ENCODE measurements at regions not wholly inside any gene's neighbourhood (a gene's known extent, or its start where the extent isn't known, plus 50 kb on each side); places are given as distances from the start of the nearest gene placed in this dataset.

DNA sequence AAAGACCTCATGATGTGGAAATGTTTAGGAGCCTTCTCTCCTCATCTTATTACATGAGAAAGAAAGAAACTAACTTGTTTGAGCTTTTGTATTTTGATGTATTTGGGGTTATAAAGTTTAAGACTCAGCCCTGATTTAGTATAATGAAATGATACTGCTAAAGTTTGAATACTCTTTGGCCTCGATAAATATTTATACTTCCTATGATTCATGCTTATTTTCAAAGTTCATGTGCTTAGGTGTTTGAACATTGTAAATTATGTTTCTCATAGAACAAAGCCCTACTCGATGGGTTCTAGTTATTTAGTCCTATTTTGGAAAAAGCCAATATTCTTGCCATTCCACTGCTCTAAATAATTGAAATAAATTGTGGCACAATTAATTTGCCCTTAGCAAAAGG, 303.2 kb downstream of the ZWINT start:
- intact Hi-C loops (cut with micrococcal nuclease; ENCODE audit: unreplicated experiment): no loop called here
- no peaks in the 10 kb centered on the region for H3K79me2 ChIP-seq (ENCODE audit: low read depth)
- no peaks in the 10 kb centered on the region for H3K4me1 ChIP-seq (replicated peaks; ENCODE audit: insufficient read depth)
- POLR2A ChIA-PET (ENCODE audit: unreplicated experiment): no interaction called here
- H3K9me3 ChIP-seq (ENCODE audit: insufficient read depth, low read depth): no peaks in the 10 kb centered on the region
- no peaks in the 10 kb centered on the region for H3F3A ChIP-seq (ENCODE audit: insufficient read depth, low read depth)
- no peak overlapping the region for H3K4me3 ChIP-seq
- DNase-seq: no peak
- H3K9me2 ChIP-seq (ENCODE audit: insufficient read depth): no peaks in the 10 kb centered on the region
- no peaks in the 10 kb centered on the region for H3K27me3 ChIP-seq (ENCODE audit: insufficient read depth, low read depth)
- H3K4me2 ChIP-seq: no peak overlapping the region
- no peaks in the 10 kb centered on the region for H4K20me1 ChIP-seq (ENCODE audit: insufficient read depth)
- H2AFZ ChIP-seq: no peak overlapping the region
- no peak overlapping the region for H3K27ac ChIP-seq
- no peak for TF ChIP-seq EZH2 (IDR thresholded peaks at IDR 0.05; ENCODE audit: low read depth)
- TF ChIP-seq, protein P1, sequence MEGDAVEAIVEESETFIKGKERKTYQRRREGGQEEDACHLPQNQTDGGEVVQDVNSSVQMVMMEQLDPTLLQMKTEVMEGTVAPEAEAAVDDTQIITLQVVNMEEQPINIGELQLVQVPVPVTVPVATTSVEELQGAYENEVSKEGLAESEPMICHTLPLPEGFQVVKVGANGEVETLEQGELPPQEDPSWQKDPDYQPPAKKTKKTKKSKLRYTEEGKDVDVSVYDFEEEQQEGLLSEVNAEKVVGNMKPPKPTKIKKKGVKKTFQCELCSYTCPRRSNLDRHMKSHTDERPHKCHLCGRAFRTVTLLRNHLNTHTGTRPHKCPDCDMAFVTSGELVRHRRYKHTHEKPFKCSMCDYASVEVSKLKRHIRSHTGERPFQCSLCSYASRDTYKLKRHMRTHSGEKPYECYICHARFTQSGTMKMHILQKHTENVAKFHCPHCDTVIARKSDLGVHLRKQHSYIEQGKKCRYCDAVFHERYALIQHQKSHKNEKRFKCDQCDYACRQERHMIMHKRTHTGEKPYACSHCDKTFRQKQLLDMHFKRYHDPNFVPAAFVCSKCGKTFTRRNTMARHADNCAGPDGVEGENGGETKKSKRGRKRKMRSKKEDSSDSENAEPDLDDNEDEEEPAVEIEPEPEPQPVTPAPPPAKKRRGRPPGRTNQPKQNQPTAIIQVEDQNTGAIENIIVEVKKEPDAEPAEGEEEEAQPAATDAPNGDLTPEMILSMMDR (conservative IDR thresholded peaks at IDR 0.05): no peak
- CTCF ChIA-PET: no interaction called here
- no TSS peak for BruUV-seq (replicated peaks)
- H3K36me3 ChIP-seq (ENCODE audit: low read depth): no peaks in the 10 kb centered on the region

GRCh38 chr10:56035489-56035888, 325.6 kb downstream of the ZWINT start:
- Histone ChIP-seq H2AFZ (no peak overlapping the region), H3K4me2 (no peak overlapping the region), H3K27me3 (ENCODE audit: insufficient read depth, low read depth) (no peaks in the 10 kb centered on the region), H3K79me2 (ENCODE audit: low read depth) (no peaks in the 10 kb centered on the region), H3K27ac (no peak overlapping the region), H3K4me1 (replicated peaks; ENCODE audit: insufficient read depth) (no peaks in the 10 kb centered on the region), H3K4me3 (no peak overlapping the region), H4K20me1 (ENCODE audit: insufficient read depth) (no peaks in the 10 kb centered on the region), H3K9me2 (ENCODE audit: insufficient read depth) (no peaks in the 10 kb centered on the region), H3K9me3 (ENCODE audit: insufficient read depth, low read depth) (no peaks in the 10 kb centered on the region), H3F3A (ENCODE audit: insufficient read depth, low read depth) (no peaks in the 10 kb centered on the region), H3K36me3 (ENCODE audit: low read depth) (no peaks in the 10 kb centered on the region)
- no TSS peak for BruUV-seq (replicated peaks)
- intact Hi-C loops (cut with micrococcal nuclease; ENCODE audit: unreplicated experiment): no loop called here
- DNase-seq: no peak
- POLR2A ChIA-PET (ENCODE audit: unreplicated experiment): no interaction called here
- CTCF ChIA-PET: no interaction called here
- TF ChIP-seq, protein P1 (conservative IDR thresholded peaks at IDR 0.05): no peak
- TF ChIP-seq EZH2 (IDR thresholded peaks at IDR 0.05; ENCODE audit: low read depth): no peak

- no peak for DNase-seq
- H3K27me3 ChIP-seq (ENCODE audit: insufficient read depth, low read depth): no peaks in the 10 kb centered on the region
- H3K4me3 ChIP-seq: no peak overlapping the region
- no peaks in the 10 kb centered on the region for H4K20me1 ChIP-seq (ENCODE audit: insufficient read depth)
- BruUV-seq (replicated peaks): no TSS peak
- no peaks in the 10 kb centered on the region for H3K9me2 ChIP-seq (ENCODE audit: insufficient read depth)
- TF ChIP-seq EZH2 (IDR thresholded peaks at IDR 0.05; ENCODE audit: low read depth): no peak
- TF ChIP-seq, protein P1 (conservative IDR thresholded peaks at IDR 0.05): no peak
- no peak overlapping the region for H3K27ac ChIP-seq
- intact Hi-C loops (cut with micrococcal nuclease; ENCODE audit: unreplicated experiment): no loop called here
- H3K36me3 ChIP-seq (ENCODE audit: low read depth): no peaks in the 10 kb centered on the region
- H3K4me1 ChIP-seq (replicated peaks; ENCODE audit: insufficient read depth): no peaks in the 10 kb centered on the region
- H3K9me3 ChIP-seq (ENCODE audit: insufficient read depth, low read depth): no peaks in the 10 kb centered on the region
- peak overlapping the region; percentile 51; the same call in 1 of the 2 replicates for H2AFZ ChIP-seq
- no peaks in the 10 kb centered on the region for H3F3A ChIP-seq (ENCODE audit: insufficient read depth, low read depth)
- H3K79me2 ChIP-seq (ENCODE audit: low read depth): no peaks in the 10 kb centered on the region
- ChIA-PET POLR2A (ENCODE audit: unreplicated experiment) (no interaction called here), CTCF (no interaction called here)
- H3K4me2 ChIP-seq: no peak overlapping the region
These were observed 332.5 kb downstream of the ZWINT start for GRCh38 chr10:56028298-56029132.
